ENCODE measurements at regions not wholly inside any gene's neighbourhood (a gene's known extent, or its start where the extent isn't known, plus 50 kb on each side); places are given as distances from the start of the nearest gene placed in this dataset.

GRCh38 chr2:166591226-166591625, 97.2 kb upstream of the SCN7A start:
- Mint-ChIP-seq H3K9me3 (peaks cover 5% of the 10 kb centered on the region), H3K36me3 (ENCODE audit: low read depth) (peaks cover 3% of the 10 kb centered on the region), H3K27me3 (ENCODE audit: low read depth) (no peaks in the 10 kb centered on the region), H3K4me3 (no peak overlapping the region), H3K4me1 (no peaks in the 10 kb centered on the region), H3K27ac (ENCODE audit: unreplicated experiment) (no peak overlapping the region)
- no peak for TF ChIP-seq CTCF (conservative IDR thresholded peaks at IDR 0.05)
- DNase-seq (ENCODE audit: low read depth, low spot score), result no peak

- no peak for DNase-seq (ENCODE audit: low read depth, low spot score)
- no peaks in the 10 kb centered on the region for H3K27me3 Mint-ChIP-seq (ENCODE audit: low read depth)
- no peak overlapping the region for H3K4me3 Mint-ChIP-seq
- no peaks in the 10 kb centered on the region for H3K36me3 Mint-ChIP-seq (ENCODE audit: low read depth)
- H3K9me3 Mint-ChIP-seq, result no peaks in the 10 kb centered on the region
- TF ChIP-seq CTCF (conservative IDR thresholded peaks at IDR 0.05), result no peak
- H3K4me1 Mint-ChIP-seq, result peaks cover 16% of the 10 kb centered on the region
- H3K27ac Mint-ChIP-seq (ENCODE audit: unreplicated experiment), result peak overlapping the region; percentile 84
Observed at GRCh38 chr2:166573391-166573790, 79.3 kb upstream of the SCN7A start.

- Mint-ChIP-seq H3K9me3 (no peaks in the 10 kb centered on the region), H3K4me1 (peaks cover 16% of the 10 kb centered on the region), H3K27me3 (ENCODE audit: low read depth) (no peaks in the 10 kb centered on the region), H3K27ac (ENCODE audit: unreplicated experiment) (no peak overlapping the region), H3K4me3 (no peak overlapping the region), H3K36me3 (ENCODE audit: low read depth) (no peaks in the 10 kb centered on the region)
- DNase-seq (ENCODE audit: low read depth, low spot score), result no peak
- TF ChIP-seq CTCF (conservative IDR thresholded peaks at IDR 0.05), result no peak
Observed at GRCh38 chr2:166572937-166573336, 78.9 kb upstream of the SCN7A start.

GRCh38 chr2:166568409-166568808, 74.4 kb upstream of the SCN7A start:
- TF ChIP-seq CTCF (conservative IDR thresholded peaks at IDR 0.05), result no peak
- no peak overlapping the region for H3K4me3 Mint-ChIP-seq
- H3K27me3 Mint-ChIP-seq (ENCODE audit: low read depth), result no peaks in the 10 kb centered on the region
- H3K4me1 Mint-ChIP-seq, result peaks cover 8% of the 10 kb centered on the region
- H3K36me3 Mint-ChIP-seq (ENCODE audit: low read depth), result no peaks in the 10 kb centered on the region
- no peak overlapping the region for H3K27ac Mint-ChIP-seq (ENCODE audit: unreplicated experiment)
- no peak for DNase-seq (ENCODE audit: low read depth, low spot score)
- H3K9me3 Mint-ChIP-seq, result no peaks in the 10 kb centered on the region

- Mint-ChIP-seq H3K27ac (ENCODE audit: unreplicated experiment) (no peak overlapping the region), H3K27me3 (ENCODE audit: low read depth) (no peaks in the 10 kb centered on the region), H3K9me3 (no peaks in the 10 kb centered on the region), H3K4me3 (no peak overlapping the region), H3K36me3 (ENCODE audit: low read depth) (no peaks in the 10 kb centered on the region), H3K4me1 (no peaks in the 10 kb centered on the region)
- TF ChIP-seq CTCF (conservative IDR thresholded peaks at IDR 0.05), result no peak
- no peak for DNase-seq (ENCODE audit: low read depth, low spot score)
Observed at GRCh38 chr2:166565501-166565900, 71.5 kb upstream of the SCN7A start.

GRCh38 chr2:166563894-166564293, 69.8 kb upstream of the SCN7A start:
- Mint-ChIP-seq H3K4me1 (no peaks in the 10 kb centered on the region), H3K4me3 (no peak overlapping the region), H3K27me3 (ENCODE audit: low read depth) (no peaks in the 10 kb centered on the region), H3K36me3 (ENCODE audit: low read depth) (no peaks in the 10 kb centered on the region), H3K27ac (ENCODE audit: unreplicated experiment) (no peak overlapping the region), H3K9me3 (no peaks in the 10 kb centered on the region)
- no peak for DNase-seq (ENCODE audit: low read depth, low spot score)
- TF ChIP-seq CTCF (conservative IDR thresholded peaks at IDR 0.05), result no peak
